ENCODE measurements at regions not wholly inside any gene's neighbourhood (a gene's known extent, or its start where the extent isn't known, plus 50 kb on each side); places are given as distances from the start of the nearest gene placed in this dataset.

DNA sequence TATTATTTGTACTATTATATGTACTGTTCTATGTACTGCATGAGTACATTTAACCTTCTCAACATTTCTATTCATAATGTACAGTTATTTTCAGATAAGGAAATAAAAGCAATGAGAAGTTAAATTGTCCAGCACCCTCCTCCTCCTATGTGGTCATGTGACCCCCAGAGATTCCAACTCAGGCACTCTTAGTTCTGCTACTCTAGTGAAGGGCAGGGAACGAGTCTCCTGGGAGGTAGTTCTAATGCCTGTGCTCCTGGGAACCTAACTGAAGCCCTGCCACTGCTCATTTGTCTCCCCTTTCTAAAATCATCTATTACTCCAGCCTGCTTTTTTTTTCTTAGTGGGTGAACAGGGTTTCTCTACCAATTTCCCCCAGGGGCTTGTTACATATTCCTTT is 105.9 kb upstream of the GPRIN3 start:
- TF ChIP-seq, protein P1, sequence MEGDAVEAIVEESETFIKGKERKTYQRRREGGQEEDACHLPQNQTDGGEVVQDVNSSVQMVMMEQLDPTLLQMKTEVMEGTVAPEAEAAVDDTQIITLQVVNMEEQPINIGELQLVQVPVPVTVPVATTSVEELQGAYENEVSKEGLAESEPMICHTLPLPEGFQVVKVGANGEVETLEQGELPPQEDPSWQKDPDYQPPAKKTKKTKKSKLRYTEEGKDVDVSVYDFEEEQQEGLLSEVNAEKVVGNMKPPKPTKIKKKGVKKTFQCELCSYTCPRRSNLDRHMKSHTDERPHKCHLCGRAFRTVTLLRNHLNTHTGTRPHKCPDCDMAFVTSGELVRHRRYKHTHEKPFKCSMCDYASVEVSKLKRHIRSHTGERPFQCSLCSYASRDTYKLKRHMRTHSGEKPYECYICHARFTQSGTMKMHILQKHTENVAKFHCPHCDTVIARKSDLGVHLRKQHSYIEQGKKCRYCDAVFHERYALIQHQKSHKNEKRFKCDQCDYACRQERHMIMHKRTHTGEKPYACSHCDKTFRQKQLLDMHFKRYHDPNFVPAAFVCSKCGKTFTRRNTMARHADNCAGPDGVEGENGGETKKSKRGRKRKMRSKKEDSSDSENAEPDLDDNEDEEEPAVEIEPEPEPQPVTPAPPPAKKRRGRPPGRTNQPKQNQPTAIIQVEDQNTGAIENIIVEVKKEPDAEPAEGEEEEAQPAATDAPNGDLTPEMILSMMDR (IDR thresholded peaks at IDR 0.05) = no peak
- TF ChIP-seq POLR2A (IDR thresholded peaks at IDR 0.05) (no peak), POLR2AphosphoS5 (IDR thresholded peaks at IDR 0.05; ENCODE audit: insufficient read depth in 1 of 2, low read depth in 1 of 2) (no peak)

Measured in vagina (tissue), 2 donors.